ENCODE measurements at regions not wholly inside any gene's neighbourhood (a gene's known extent, or its start where the extent isn't known, plus 50 kb on each side); places are given as distances from the start of the nearest gene placed in this dataset.
A peak's percentile ranks its signal among the peaks of the same experiment; 100 is the strongest.

DNA sequence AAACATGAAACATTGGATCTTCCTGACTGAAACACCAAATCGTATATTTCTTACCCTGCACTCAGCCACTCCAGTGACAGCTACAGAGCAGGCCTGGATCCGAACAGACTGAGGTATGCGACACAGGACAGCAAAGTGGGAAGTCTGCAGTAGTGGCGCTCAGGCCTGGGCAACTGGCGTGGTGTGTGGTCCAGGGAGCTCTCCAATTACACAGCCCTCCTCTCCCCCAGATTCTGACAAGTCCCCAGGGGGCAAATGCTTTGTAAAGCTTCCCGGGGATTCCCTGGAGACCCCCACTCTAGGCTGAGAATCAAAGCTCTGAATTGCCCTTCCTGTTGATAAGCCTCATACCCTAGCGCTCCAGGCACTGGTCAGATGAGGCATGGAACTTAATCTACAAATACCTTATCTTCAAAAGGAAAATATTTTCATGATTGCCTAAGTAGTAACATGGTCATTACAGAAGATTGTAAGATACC is 104.8 kb upstream of the ERCC6L2 start:
- peaks cover 52% of the 10 kb centered on the region for H3K4me1 Mint-ChIP-seq
- H3K4me3 Mint-ChIP-seq, result peak overlapping the region; percentile 52
- peak; percentile 68 for ATAC-seq

More for the DNA sequence above, 104.8 kb upstream of the ERCC6L2 start:
- H4K20me1 ChIP-seq (replicated peaks; ENCODE audit: insufficient read depth), result no peaks in the 10 kb centered on the region
- H2AFZ ChIP-seq, result no peak overlapping the region
- peaks cover 23% of the 10 kb centered on the region; the same call in 1 of the 2 replicates for H3F3A ChIP-seq (replicated peaks; ENCODE audit: low read depth)
- TF ChIP-seq, protein P1, sequence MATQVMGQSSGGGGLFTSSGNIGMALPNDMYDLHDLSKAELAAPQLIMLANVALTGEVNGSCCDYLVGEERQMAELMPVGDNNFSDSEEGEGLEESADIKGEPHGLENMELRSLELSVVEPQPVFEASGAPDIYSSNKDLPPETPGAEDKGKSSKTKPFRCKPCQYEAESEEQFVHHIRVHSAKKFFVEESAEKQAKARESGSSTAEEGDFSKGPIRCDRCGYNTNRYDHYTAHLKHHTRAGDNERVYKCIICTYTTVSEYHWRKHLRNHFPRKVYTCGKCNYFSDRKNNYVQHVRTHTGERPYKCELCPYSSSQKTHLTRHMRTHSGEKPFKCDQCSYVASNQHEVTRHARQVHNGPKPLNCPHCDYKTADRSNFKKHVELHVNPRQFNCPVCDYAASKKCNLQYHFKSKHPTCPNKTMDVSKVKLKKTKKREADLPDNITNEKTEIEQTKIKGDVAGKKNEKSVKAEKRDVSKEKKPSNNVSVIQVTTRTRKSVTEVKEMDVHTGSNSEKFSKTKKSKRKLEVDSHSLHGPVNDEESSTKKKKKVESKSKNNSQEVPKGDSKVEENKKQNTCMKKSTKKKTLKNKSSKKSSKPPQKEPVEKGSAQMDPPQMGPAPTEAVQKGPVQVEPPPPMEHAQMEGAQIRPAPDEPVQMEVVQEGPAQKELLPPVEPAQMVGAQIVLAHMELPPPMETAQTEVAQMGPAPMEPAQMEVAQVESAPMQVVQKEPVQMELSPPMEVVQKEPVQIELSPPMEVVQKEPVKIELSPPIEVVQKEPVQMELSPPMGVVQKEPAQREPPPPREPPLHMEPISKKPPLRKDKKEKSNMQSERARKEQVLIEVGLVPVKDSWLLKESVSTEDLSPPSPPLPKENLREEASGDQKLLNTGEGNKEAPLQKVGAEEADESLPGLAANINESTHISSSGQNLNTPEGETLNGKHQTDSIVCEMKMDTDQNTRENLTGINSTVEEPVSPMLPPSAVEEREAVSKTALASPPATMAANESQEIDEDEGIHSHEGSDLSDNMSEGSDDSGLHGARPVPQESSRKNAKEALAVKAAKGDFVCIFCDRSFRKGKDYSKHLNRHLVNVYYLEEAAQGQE (IDR thresholded peaks at IDR 0.05; ENCODE audit: unreplicated experiment), result no peak
- TF ChIP-seq JUNB (IDR thresholded peaks at IDR 0.05; ENCODE audit: unreplicated experiment), result no peak
- TF ChIP-seq, protein P2, sequence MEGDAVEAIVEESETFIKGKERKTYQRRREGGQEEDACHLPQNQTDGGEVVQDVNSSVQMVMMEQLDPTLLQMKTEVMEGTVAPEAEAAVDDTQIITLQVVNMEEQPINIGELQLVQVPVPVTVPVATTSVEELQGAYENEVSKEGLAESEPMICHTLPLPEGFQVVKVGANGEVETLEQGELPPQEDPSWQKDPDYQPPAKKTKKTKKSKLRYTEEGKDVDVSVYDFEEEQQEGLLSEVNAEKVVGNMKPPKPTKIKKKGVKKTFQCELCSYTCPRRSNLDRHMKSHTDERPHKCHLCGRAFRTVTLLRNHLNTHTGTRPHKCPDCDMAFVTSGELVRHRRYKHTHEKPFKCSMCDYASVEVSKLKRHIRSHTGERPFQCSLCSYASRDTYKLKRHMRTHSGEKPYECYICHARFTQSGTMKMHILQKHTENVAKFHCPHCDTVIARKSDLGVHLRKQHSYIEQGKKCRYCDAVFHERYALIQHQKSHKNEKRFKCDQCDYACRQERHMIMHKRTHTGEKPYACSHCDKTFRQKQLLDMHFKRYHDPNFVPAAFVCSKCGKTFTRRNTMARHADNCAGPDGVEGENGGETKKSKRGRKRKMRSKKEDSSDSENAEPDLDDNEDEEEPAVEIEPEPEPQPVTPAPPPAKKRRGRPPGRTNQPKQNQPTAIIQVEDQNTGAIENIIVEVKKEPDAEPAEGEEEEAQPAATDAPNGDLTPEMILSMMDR (conservative IDR thresholded peaks at IDR 0.05; ENCODE audit: low read depth in 2 of 2), result no peak
- no peak; the same call in 1 of the 2 replicates for TF ChIP-seq NANOG (IDR thresholded peaks at IDR 0.05; ENCODE audit: borderline replicate concordance)
- no peak for TF ChIP-seq ETS1 (IDR thresholded peaks at IDR 0.05)
- no peak for TF ChIP-seq CREB1 (CRISPR knock-in tag; IDR thresholded peaks at IDR 0.05; ENCODE audit: low read depth)
- TF ChIP-seq EZH2phosphoT487 (IDR thresholded peaks at IDR 0.05; ENCODE audit: unreplicated experiment), result no peak
- TF ChIP-seq EZH2 (IDR thresholded peaks at IDR 0.05; ENCODE audit: low read depth, unreplicated experiment), result no peak
- TF ChIP-seq POLR2AphosphoS5 (IDR thresholded peaks at IDR 0.05; ENCODE audit: low read depth), result no peak
- TF ChIP-seq, protein P3, sequence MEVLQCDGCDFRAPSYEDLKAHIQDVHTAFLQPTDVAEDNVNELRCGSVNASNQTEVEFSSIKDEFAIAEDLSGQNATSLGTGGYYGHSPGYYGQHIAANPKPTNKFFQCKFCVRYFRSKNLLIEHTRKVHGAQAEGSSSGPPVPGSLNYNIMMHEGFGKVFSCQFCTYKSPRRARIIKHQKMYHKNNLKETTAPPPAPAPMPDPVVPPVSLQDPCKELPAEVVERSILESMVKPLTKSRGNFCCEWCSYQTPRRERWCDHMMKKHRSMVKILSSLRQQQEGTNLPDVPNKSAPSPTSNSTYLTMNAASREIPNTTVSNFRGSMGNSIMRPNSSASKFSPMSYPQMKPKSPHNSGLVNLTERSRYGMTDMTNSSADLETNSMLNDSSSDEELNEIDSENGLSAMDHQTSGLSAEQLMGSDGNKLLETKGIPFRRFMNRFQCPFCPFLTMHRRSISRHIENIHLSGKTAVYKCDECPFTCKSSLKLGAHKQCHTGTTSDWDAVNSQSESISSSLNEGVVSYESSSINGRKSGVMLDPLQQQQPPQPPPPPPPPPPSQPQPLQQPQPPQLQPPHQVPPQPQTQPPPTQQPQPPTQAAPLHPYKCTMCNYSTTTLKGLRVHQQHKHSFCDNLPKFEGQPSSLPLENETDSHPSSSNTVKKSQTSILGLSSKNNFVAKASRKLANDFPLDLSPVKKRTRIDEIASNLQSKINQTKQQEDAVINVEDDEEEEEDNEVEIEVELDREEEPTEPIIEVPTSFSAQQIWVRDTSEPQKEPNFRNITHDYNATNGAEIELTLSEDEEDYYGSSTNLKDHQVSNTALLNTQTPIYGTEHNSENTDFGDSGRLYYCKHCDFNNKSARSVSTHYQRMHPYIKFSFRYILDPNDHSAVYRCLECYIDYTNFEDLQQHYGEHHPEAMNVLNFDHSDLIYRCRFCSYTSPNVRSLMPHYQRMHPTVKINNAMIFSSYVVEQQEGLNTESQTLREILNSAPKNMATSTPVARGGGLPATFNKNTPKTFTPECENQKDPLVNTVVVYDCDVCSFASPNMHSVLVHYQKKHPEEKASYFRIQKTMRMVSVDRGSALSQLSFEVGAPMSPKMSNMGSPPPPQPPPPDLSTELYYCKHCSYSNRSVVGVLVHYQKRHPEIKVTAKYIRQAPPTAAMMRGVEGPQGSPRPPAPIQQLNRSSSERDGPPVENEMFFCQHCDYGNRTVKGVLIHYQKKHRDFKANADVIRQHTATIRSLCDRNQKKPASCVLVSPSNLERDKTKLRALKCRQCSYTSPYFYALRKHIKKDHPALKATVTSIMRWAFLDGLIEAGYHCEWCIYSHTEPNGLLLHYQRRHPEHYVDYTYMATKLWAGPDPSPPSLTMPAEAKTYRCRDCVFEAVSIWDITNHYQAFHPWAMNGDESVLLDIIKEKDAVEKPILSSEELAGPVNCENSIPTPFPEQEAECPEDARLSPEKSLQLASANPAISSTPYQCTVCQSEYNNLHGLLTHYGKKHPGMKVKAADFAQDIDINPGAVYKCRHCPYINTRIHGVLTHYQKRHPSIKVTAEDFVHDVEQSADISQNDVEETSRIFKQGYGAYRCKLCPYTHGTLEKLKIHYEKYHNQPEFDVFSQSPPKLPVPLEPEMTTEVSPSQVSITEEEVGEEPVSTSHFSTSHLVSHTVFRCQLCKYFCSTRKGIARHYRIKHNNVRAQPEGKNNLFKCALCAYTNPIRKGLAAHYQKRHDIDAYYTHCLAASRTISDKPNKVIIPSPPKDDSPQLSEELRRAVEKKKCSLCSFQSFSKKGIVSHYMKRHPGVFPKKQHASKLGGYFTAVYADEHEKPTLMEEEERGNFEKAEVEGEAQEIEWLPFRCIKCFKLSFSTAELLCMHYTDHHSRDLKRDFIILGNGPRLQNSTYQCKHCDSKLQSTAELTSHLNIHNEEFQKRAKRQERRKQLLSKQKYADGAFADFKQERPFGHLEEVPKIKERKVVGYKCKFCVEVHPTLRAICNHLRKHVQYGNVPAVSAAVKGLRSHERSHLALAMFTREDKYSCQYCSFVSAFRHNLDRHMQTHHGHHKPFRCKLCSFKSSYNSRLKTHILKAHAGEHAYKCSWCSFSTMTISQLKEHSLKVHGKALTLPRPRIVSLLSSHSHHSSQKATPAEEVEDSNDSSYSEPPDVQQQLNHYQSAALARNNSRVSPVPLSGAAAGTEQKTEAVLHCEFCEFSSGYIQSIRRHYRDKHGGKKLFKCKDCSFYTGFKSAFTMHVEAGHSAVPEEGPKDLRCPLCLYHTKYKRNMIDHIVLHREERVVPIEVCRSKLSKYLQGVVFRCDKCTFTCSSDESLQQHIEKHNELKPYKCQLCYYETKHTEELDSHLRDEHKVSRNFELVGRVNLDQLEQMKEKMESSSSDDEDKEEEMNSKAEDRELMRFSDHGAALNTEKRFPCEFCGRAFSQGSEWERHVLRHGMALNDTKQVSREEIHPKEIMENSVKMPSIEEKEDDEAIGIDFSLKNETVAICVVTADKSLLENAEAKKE (CRISPR knock-in tag; IDR thresholded peaks at IDR 0.05), result no peak
- TF ChIP-seq STAT1 (IDR thresholded peaks at IDR 0.05; ENCODE audit: unreplicated experiment), result no peak
- no peak for TF ChIP-seq ZNF331 (CRISPR knock-in tag; IDR thresholded peaks at IDR 0.05; ENCODE audit: low read depth)
- no peak for TF ChIP-seq ZNF114 (CRISPR knock-in tag; IDR thresholded peaks at IDR 0.05)
- Mint-ChIP-seq H3K9me3 (no peaks in the 10 kb centered on the region), H3K27ac (no peak overlapping the region), H3K27me3 (ENCODE audit: insufficient read depth, low read depth, poor library complexity) (peaks cover 20% of the 10 kb centered on the region), H3K36me3 (ENCODE audit: low read depth) (no peaks in the 10 kb centered on the region)
- H3K79me2 ChIP-seq (replicated peaks; ENCODE audit: insufficient read depth), result no peaks in the 10 kb centered on the region
- DNase-seq (ENCODE audit: low spot score), result peak; percentile 85
- H3K27me3 ChIP-seq (ENCODE audit: insufficient read depth), result 0 out of 2 replicates have a peak, but pooled peaks cover 8% of the 10 kb centered on the region
- H3K4me1 ChIP-seq (ENCODE audit: insufficient read depth), result peaks cover 59% of the 10 kb centered on the region
- H3K9me2 ChIP-seq (ENCODE audit: insufficient read depth), result no peaks in the 10 kb centered on the region; the same call in 1 of the 2 replicates
- peak overlapping the region; percentile 33; the same call in 1 of the 2 replicates for H3K27ac ChIP-seq (ENCODE audit: low read depth)
- peak overlapping the region; percentile 37 for H3K4me3 ChIP-seq
- H3K4me2 ChIP-seq, result peak overlapping the region; percentile 71
- H3K36me3 ChIP-seq (ENCODE audit: insufficient read depth), result no peaks in the 10 kb centered on the region

Data from GM23338 (cell line).